Islet of Langerhans (tissue), 1 donor: ENCODE measurements at regions not wholly inside any gene's neighbourhood (a gene's known extent, or its start where the extent isn't known, plus 50 kb on each side); places are given as distances from the start of the nearest gene placed in this dataset.

Experiments
- FAIRE-seq: peaks from one replicate; lab custom pipeline; 2011; peaks lifted over from hg19 to GRCh38; lab: Jason Lieb, UNC

DNA sequence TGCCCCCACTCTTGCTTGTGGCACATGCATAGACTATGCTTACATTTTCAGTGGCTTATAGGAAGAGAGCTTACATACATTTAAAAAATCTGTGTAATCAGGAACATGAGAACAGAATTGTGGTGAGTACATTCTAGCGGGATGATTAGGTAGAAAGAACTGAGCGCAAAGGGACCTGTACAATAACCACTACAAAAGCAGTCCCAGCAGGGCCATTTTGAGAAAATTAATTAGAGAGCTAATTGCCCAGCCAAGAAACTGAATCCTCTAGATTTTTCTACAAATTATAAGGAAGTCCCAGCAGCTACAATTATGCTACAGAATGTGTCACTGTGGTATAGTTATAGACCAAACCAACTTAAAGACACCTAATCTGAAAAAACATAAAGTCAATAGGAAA lies 105.6 kb upstream of the TNFAIP3 start:
- no peak for FAIRE-seq

DNA sequence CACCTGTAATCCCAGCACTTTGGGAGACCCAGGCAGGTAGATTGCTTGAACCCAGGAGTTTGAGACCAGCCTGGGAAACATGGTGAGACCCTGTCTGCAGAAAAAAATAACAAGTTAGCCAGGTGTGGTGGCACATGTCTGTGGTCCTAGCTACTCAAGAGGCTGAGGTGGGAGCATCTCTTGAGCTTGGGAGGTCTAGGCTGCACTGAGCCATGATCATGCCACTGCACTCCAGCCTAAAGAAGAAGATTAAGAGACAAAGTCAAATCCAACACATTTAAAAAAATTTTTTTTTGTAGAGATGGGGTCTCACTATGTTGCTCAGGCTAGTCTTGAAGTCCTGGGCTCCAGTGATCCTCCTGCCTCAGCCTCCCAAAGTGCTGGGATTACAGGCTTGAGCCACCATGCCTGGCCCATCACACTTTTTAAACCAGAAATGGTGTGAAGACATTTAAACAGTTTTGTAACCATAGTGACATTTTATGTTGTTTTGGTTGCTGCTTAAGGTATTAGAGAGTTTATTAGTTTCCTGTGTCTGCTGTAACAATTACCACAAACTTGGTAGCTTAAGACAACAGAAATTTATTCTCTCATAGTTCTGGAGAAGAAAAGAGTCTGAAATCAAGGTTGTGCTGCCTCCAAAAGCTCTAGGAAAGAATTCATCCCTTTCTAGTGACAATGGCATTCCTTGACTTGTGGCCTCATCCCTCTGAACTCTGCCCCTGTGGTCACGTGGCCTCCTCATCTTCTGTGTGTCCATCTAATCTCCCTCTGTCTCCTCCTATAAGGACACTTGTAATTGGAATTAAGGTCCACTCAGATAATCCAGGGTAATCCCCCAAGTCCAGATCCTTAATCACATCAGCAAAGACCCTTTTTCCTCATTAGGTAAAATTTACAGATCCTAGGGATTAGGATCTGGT lies 104.6 kb upstream of the TNFAIP3 start:
- no peak for FAIRE-seq

DNA sequence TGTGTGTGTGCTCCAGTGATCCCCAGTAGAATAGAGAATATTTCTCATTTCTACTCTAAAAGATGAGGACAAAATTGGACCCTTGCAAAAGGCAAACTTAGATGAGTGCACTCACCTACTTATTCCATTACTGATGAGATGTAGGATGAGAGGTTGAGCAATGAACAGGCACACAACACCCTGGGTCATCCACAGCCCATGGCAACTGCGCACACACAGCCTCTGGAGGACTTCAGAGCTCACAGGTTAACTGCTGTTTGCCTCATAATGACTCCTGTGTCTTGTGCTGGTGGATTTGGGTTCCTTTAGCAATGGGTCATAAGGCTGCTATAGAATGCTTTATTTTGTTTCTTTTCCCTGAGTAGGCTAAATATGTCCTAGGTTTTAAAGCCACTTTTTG lies 103.6 kb upstream of the TNFAIP3 start:
- FAIRE-seq, result no peak

DNA sequence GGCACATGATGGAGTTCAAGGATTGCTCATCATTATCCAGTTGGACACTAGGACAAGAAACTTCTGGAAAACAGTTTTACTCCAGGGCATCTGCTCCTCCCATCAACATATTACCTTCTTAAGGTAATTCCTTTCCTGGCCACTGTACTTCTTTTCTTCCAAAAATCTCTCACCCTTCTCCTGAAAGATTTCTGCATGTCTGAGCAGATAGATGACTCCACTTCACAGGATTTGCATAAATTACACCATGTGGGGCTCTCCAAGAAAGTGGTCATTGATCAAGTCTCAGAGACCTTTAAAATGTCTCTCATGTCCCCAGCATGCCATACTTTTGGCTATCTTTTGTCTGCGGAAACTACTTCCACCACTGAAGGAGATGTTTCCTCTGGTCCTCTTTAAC lies 103.2 kb upstream of the TNFAIP3 start:
- no peak for FAIRE-seq

DNA sequence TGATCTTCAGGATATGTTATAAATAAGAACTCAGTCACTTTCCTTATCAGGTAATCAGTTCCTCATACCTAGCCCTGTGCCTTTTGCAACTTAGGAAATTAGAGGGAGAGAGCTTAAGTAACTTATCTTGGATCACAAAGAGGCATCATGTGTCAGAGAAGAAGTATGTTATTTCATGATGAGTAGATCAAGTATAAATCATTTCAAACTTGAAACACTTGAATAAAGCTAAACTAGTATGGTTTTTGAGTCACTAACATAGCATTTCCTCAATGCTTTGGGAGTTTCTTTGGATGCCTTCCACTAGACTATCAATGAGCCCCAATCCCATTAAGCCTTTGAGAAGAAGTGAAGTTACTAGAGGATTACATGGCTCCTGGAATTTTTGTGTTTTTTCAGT lies 102.6 kb upstream of the TNFAIP3 start:
- FAIRE-seq, result no peak

DNA sequence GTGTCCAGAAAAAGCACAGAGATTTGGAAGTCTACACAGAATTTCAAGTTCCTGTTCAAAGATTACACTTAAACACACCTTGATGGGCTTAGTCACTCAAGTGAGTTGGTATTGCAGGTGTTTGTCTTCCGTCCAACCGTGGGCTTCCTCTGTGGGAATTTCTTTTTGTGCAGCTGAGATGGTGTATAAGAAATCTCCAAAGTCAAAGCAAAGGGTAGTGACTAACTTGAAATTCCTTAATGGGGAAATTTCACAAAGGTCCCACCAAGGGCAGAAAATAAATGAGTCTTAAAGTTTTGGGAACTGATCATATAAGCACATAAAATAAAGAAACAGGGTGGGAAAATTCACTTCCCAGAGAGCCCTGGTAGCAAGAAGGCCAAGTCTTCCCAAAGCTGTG lies 102.0 kb upstream of the TNFAIP3 start:
- FAIRE-seq, result no peak

DNA sequence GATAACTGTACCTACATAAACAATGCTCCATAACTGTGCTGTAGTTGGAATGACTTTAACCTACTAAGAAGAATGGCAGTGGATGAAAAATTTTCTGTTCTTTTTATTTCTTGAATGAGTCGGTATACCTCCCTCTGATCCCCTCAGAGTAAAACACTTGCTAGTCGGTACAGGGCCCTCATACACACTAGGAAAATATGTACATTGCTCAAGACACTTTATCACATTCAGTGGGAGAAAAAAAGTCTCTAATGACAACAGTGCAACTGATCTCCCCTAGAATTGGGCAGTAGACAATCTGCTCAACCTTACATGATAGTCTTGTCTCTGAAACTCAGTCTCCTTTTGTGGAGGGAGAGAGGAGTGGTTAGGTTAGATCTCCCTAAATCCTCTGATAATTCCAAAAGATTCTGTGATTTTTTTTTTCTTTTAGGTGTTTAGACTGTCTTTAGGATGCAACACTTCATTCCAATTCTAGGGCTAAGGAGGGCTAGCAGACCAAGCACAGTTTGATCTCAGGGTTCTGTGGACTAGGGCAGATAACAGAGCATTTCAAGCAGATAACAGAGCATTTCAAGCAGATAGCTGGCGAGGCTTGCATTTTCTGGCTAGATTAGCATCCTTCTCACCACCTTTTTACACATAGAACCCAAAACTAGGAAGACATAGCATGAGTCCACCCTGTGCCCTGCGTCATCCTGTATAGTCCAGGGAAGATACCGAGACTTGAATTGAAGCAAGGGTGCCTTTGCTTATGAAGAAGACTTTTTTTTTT lies 100.3 kb upstream of the TNFAIP3 start:
- no peak for FAIRE-seq

DNA sequence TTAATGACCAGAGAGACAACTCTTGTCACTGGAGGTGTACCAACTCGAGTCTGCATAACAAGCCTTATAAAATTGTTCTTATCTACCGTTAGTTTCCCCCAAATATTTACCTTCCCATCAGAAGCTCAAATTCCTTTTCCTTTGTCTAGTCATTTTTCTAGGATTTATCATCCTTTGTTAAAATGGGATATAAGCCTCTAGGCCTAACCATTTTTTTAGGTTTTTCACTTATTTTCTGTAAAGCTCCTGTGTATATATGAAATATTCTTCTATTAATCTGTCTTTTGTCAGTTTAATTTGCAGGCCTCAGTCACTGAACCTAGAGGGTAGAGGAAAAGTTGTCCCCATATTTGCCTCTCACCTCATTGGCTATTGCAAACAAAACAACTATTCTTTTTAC lies 99.6 kb upstream of the TNFAIP3 start:
- no peak for FAIRE-seq

DNA sequence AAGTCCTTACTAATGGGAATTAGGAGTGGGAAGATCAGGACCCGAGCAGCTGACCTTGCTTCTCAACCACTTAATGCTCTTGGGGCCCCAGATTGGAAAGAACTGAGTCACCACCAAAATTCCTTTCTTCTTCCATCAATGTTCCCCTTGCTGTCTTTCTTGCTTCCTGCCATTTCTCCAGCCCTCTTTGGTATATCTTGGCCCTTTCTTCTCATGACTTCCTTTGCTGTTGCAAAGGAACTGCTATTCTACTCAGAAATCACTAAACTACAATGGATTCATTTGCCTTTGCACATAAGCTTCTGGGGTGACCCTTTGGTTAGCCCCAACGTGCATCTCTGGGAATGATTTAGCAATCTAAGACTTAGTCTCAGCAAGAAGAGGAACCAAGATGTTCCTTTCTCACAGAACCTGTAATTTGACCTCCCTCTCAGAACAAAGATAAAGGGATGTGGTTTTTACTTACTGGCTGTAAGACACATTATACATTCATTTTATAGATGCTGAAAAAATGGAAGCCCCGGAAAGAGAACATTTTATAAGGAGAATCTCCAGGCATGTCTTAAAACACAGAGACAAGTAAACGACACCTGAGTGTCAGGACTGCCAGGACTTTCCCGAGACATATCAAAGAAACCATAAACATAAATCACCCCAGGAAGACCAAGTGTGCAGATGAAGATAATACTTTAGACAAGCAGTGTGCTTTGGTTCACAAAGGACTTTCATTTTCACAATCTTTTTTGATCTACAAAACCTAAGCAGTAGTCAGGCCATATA lies 99.0 kb upstream of the TNFAIP3 start:
- FAIRE-seq, result no peak

DNA sequence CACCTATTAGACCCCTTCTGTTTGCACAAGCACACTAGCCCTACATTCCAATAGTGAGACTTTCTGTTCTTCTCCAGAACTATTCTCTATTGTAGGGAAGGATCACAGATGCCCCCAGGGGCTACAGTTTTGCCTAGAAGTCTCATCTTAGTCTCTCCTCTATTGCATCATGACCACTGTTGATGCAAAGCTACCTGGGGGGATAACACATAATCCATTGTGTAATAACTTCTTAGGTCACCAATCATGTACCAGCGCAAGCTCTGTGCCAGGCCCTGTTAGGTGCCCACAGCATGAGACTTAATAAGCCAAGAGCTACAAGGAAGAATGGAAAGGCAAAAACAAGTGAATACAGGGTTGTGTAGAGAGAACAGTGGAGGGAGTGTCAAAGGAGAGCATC lies 98.1 kb upstream of the TNFAIP3 start:
- FAIRE-seq, result no peak

DNA sequence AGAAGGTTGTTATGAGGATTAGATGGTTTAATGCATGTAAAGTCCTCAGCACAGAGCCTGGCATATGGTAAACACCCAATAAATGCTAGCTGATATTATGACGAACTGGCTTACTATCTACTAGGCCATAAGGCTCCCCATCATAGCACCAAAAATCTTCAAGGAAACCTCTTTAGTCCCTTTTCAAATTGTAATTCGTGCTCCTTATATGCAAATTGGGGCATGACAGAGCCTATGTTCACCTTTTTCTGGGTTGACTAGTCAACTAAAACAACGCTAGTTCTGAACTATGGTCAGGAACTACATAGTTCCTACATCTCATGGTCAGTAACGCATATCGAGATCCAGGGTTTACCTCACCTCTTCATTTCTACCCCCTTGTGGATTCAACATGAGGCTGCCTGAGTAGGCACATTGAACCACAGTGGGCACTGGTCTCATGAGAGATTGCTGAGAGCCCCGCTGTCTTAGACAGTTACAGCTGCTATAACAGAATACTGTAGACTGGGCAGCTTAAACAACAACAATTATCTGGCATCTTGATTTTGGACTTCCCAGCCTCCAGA lies 97.2 kb upstream of the TNFAIP3 start:
- no peak for FAIRE-seq

DNA sequence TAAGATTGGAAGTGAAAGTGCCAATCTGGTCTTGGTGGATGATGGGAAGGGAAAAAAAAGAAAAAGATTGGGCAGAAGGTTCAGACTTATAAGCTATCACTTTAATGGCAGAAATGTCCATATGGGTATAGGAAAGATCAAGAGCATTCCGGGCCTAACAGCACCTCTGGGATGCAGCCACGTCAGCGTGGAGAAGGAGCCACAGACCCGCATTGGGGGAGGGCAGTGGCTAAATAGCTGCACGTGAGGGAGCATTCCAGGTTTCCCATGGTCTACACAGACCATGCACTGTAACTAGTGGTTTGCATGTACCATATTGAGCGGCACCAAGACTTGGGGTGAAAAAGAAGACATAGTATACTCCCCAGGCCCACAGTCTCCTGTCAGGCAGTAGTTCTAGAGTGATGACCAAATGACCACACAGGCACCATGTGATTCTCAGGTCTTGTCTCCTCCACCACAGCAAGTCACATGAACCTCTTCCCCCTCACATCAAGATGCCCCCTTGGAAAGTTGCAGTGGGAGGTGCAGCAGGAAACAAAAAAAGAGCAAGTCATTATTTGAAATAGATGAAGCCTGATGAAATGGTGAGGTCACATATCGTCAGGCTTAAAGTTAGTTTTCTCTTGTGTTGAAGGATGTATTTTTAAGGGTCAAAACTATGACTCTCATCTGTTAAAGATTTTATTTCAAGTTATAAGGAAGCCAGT lies 94.4 kb upstream of the TNFAIP3 start:
- FAIRE-seq, result no peak

DNA sequence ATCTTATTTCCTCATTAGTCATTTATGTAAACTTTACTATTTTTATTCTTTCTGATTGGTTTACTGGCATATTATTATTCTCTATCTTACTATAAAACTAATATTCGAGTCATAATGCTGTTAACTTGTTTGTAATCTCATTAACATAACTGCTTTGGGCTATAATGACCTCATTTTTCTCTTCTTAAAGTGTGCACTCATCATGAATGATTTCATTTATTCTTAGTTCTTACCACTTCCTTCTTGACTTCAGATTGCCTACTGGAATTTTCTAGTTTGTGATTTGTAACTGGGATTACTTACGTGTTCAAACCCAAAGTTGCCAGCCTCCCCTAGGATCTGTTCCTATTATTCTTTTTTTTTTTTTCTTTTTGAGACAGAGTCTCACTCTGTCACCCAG lies 91.8 kb upstream of the TNFAIP3 start:
- no peak for FAIRE-seq

DNA sequence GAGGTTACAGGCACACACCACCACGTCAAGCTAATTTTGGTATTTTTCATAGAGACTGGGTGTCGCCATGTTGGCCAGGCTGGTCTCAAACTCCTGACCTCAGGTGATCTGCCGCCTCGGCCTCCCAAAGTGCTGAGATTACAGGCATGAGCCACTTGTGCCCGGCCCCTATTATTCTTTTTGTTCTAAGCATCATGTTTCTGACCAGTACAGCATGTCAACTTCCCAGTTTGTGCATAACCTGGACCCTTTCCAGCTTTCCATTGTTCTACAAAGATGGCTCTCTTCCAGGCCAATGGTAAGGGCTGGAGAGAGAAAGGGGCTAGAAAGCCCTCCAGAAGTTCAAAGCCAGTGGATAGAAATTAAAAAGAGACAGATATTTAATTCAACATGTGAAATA lies 91.3 kb upstream of the TNFAIP3 start:
- FAIRE-seq, result no peak

DNA sequence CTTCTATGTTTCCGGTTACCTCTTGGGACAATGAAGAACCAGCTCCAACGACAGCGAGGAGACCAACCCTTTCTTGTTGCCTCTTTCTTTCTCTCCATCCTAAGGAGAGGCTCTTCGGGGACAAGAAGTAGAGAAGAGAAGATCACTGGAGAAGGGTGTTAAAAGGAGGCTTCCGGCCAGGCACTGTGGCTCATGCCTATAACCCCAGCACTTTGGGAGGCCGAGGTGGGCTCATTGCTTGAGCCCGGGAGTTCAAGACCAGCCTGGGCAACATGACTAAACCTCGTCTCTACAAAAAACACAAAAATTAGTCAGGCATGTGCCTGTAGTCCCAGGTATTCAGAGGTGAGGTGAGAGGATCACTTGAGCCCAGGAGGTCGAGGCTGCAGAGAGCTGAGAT lies 90.8 kb upstream of the TNFAIP3 start:
- no peak for FAIRE-seq

DNA sequence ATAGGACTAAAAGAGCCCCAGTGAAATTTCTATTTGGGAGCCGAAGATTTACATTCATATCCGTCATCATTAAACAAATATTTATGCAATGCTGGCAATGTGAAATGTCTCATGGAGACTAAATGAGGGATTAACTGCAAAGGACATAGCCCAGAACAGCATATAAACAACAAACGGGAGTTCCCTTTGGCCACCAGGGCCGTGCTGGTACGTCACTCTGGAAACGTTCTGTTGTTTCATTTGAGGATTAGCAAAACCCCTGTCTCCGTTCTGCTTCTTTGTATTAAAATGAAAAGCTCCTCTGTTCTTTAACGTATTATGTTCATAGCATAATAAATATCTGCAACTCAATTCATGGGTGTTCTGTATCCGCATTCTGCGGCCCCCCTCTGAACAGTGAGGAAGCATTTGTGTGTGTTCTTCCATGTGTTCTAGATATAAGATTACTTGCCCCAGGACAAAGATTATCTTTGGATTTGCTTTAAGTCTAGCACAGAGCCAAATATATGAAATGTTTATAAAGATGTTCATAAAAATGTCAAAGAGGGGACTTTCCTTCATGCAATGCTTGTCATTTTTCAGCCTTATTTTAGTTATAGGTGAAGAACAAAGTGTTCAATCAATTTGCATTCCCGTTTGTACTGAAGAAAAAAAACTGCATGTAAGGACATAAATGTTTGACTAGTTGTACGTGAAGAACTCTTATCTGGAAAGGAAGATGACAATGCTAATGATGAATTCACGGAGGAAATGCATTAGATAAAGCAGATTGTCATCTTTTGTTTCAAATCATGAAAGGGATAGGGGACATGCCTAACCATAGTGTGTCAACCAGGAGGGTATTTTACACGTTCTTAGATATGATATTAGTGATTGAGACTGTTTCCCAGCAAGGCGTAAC lies 90.0 kb upstream of the TNFAIP3 start:
- no peak for FAIRE-seq

DNA sequence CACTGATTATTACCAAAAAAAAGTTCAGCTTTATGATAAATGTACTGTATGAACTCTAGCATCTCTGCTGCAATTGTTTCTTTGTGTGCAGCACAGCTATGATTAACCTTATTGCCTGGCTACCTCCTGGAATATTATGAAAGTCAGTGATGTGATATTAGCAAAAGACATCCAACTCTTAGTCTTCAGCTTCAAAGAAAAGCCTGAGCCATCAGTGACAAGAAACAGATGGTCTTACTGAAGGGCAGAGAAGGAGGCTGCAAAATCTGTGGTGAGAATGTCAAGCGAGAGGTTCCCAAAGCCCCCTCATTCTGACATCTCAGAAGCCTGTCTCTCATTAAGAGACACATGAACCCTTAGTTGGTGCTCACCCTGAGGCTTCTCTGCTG lies 89.4 kb upstream of the TNFAIP3 start:
- FAIRE-seq, result no peak

DNA sequence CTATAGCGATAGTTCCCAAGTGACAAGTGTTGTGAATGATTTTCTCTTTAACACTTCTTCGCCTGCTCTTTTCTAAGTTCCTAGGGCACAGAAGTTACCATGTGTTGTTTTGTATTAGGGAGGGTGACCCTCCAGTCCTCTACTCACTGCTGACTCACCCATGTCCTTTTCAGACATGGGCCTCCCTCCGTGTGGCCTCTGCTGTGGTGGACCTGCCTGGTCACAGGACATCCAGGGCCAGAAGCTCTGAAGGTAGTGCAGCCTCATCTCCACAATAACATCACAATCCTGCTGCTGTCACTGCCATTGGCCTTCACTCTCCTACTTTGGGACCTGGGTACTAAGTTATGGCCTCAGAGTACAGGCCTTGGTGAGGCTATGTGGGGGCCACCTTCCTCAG lies 87.1 kb upstream of the TNFAIP3 start:
- FAIRE-seq, result no peak

DNA sequence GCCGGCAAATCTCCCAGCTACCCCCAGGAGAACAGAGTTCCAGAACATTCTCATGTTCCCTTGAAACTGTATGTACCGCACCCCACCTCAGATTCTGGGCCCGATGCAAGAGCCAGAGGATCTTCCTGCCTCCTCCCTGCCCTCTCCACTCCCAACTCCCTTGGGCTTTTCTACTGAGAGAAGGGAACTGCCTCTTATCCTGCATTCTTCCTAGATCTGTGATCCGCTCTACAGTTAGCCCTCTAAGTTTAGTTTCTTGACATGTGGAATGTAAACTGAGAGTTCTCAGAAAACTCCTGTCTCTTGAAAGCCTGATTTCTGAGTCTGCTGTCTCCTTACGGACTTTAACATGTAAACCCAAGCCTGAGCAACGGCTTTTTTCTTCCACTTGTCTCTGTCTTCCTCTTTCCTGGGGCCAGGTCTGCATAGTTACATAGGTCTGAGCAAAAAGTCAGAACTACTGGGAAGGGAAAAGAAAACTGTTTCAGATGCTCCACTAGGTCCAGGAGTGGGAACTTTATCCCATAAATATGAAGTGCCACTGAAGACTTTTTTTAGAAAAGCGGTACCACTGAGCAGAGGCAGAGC lies 86.5 kb upstream of the TNFAIP3 start:
- no peak for FAIRE-seq

DNA sequence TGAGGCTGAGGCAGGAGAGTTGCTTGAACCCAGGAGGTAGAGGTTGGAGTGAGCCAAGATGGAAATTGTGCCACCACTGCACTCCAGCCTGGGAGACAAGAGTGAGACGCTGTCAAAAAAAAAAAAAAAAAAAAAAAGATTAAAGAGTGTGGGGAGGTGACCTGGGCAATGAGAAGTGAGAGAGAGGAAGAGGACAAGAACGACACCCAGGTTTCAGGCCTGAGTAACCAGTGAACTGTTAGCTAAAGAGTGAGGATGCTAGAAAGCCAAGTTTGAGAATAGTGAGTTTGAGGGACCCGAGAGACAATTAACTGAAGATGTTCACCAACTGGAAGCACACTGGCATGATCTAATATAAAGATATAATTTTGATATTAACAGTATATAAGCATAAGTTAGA lies 85.4 kb upstream of the TNFAIP3 start:
- FAIRE-seq, result no peak
